Immature natural killer cell (primary cell): ENCODE measurements at regions not wholly inside any gene's neighbourhood (a gene's known extent, or its start where the extent isn't known, plus 50 kb on each side); places are given as distances from the start of the nearest gene placed in this dataset.

ENCODE experiments used
- DNase-seq, 3 donors: peaks; one replicate each; pipeline ENCODE4 v3.0.0; 2022; ENCODE audit warnings: mixed read lengths in 1 of 3
- H3K27ac Mint-ChIP-seq, 6 donors: one replicate each; pipeline ENCODE4 v1.8.0; 2020; ENCODE audit warnings: mixed read lengths in 6 of 6, mild to moderate bottlenecking in 5 of 6, inconsistent platforms in 4 of 6, moderate library complexity in 3 of 6
- H3K27me3 Mint-ChIP-seq, 3 donors: one replicate each; pipeline ENCODE4 v1.8.0; 2020 to 2021; ENCODE audit warnings: low read depth in 3 of 3, mild to moderate bottlenecking in 3 of 3, mixed read lengths in 3 of 3, moderate library complexity in 3 of 3, inconsistent platforms in 1 of 3
- H3K36me3 Mint-ChIP-seq, 3 donors: one replicate each; pipeline ENCODE4 v1.8.0; 2020; ENCODE audit warnings: mixed read lengths in 3 of 3, inconsistent platforms in 2 of 3, mild to moderate bottlenecking in 2 of 3
- H3K4me1 Mint-ChIP-seq, 2 donors: one replicate each; pipeline ENCODE4 v1.8.0; 2020; ENCODE audit warnings: inconsistent platforms in 2 of 2, mild to moderate bottlenecking in 2 of 2, mixed read lengths in 2 of 2, moderate library complexity in 1 of 2
- H3K4me3 Mint-ChIP-seq, 5 donors: one replicate each; pipeline ENCODE4 v1.8.0; 2020; ENCODE audit warnings: mild to moderate bottlenecking in 5 of 5, mixed read lengths in 5 of 5, inconsistent platforms in 3 of 5, moderate library complexity in 3 of 5
- H3K9me3 Mint-ChIP-seq, 6 donors: one replicate each; pipeline ENCODE4 v1.8.0; 2020; ENCODE audit warnings: mild to moderate bottlenecking in 6 of 6, mixed read lengths in 6 of 6, inconsistent platforms in 4 of 6, moderate library complexity in 3 of 6

GRCh38 chr7:110326966-110327365, 764.0 kb upstream of the LRRN3 start:
- no peaks in the 10 kb centered on the region for H3K36me3 Mint-ChIP-seq
- no peak for DNase-seq
- no peak overlapping the region for H3K4me3 Mint-ChIP-seq
- H3K4me1 Mint-ChIP-seq, result no peaks in the 10 kb centered on the region
- no peak overlapping the region for H3K27ac Mint-ChIP-seq
- H3K9me3 Mint-ChIP-seq, result peaks cover 15 to 54% (median 25%) of the 10 kb centered on the region in 6 donors
- peaks cover 0 to 1% (median 0%) of the 10 kb centered on the region in 3 donors for H3K27me3 Mint-ChIP-seq

- Mint-ChIP-seq H3K4me1 (no peaks in the 10 kb centered on the region), H3K27me3 (no peaks in the 10 kb centered on the region)
These were observed 754.5 kb upstream of the LRRN3 start for GRCh38 chr7:110336423-110336822.

GRCh38 chr7:110337646-110338045, 753.3 kb upstream of the LRRN3 start:
- Mint-ChIP-seq H3K4me3 (no peak overlapping the region), H3K36me3 (no peaks in the 10 kb centered on the region), H3K27ac (no peak overlapping the region), H3K4me1 (no peaks in the 10 kb centered on the region), H3K9me3 (peaks cover 11 to 40% (median 15%) of the 10 kb centered on the region in 6 donors), H3K27me3 (no peaks in the 10 kb centered on the region)
- no peak for DNase-seq

More at GRCh38 chr7:110336423-110336822, 754.5 kb upstream of the LRRN3 start:
- H3K4me3 Mint-ChIP-seq, result no peak overlapping the region
- DNase-seq, result no peak
- no peaks in the 10 kb centered on the region for H3K36me3 Mint-ChIP-seq
- H3K9me3 Mint-ChIP-seq, result peaks cover 11 to 40% (median 15%) of the 10 kb centered on the region in 6 donors
- H3K27ac Mint-ChIP-seq, result no peak overlapping the region

- Mint-ChIP-seq H3K27ac (no peak overlapping the region), H3K36me3 (no peaks in the 10 kb centered on the region)
These were observed 743.8 kb upstream of the LRRN3 start for GRCh38 chr7:110347081-110347480.

GRCh38 chr7:110356438-110356837, 734.5 kb upstream of the LRRN3 start:
- H3K4me3 Mint-ChIP-seq, result no peak overlapping the region
- H3K4me1 Mint-ChIP-seq, result no peaks in the 10 kb centered on the region
- DNase-seq, result no peak
- peaks cover 0 to 3% (median 0%) of the 10 kb centered on the region in 3 donors for H3K27me3 Mint-ChIP-seq
- H3K36me3 Mint-ChIP-seq, result no peaks in the 10 kb centered on the region
- H3K27ac Mint-ChIP-seq, result no peak overlapping the region
- peaks cover 12 to 60% (median 31%) of the 10 kb centered on the region in 6 donors for H3K9me3 Mint-ChIP-seq

More at GRCh38 chr7:110347081-110347480, 743.8 kb upstream of the LRRN3 start:
- H3K27me3 Mint-ChIP-seq, result no peaks in the 10 kb centered on the region
- peaks cover 4 to 21% (median 13%) of the 10 kb centered on the region in 6 donors for H3K9me3 Mint-ChIP-seq
- no peaks in the 10 kb centered on the region for H3K4me1 Mint-ChIP-seq
- no peak overlapping the region for H3K4me3 Mint-ChIP-seq
- DNase-seq, result no peak

- peaks cover 0 to 3% (median 0%) of the 10 kb centered on the region in 3 donors for H3K27me3 Mint-ChIP-seq
- H3K27ac Mint-ChIP-seq, result no peak overlapping the region
- H3K9me3 Mint-ChIP-seq, result peaks cover 8 to 44% (median 30%) of the 10 kb centered on the region in 6 donors
- no peak for DNase-seq
- no peak overlapping the region for H3K4me3 Mint-ChIP-seq
- no peaks in the 10 kb centered on the region for H3K4me1 Mint-ChIP-seq
- H3K36me3 Mint-ChIP-seq, result no peaks in the 10 kb centered on the region
These were observed 732.9 kb upstream of the LRRN3 start for GRCh38 chr7:110358028-110358427.

- Mint-ChIP-seq H3K27ac (no peak overlapping the region), H3K4me1 (no peaks in the 10 kb centered on the region), H3K4me3 (no peak overlapping the region), H3K36me3 (no peaks in the 10 kb centered on the region), H3K27me3 (no peaks in the 10 kb centered on the region), H3K9me3 (peaks cover 4 to 23% (median 13%) of the 10 kb centered on the region in 6 donors)
- no peak for DNase-seq
These were observed 719.2 kb upstream of the LRRN3 start for GRCh38 chr7:110371709-110372108.

GRCh38 chr7:110372685-110373084, 718.2 kb upstream of the LRRN3 start:
- no peaks in the 10 kb centered on the region for H3K4me1 Mint-ChIP-seq
- H3K4me3 Mint-ChIP-seq, result no peak overlapping the region
- no peak overlapping the region for H3K27ac Mint-ChIP-seq
- H3K36me3 Mint-ChIP-seq, result no peaks in the 10 kb centered on the region
- H3K9me3 Mint-ChIP-seq, result peaks cover 6 to 27% (median 14%) of the 10 kb centered on the region in 6 donors
- no peak for DNase-seq
- no peaks in the 10 kb centered on the region for H3K27me3 Mint-ChIP-seq

GRCh38 chr7:110373416-110373815, 717.5 kb upstream of the LRRN3 start:
- Mint-ChIP-seq H3K36me3 (no peaks in the 10 kb centered on the region), H3K4me1 (no peaks in the 10 kb centered on the region), H3K9me3 (peaks cover 4 to 30% (median 17%) of the 10 kb centered on the region in 6 donors), H3K27me3 (no peaks in the 10 kb centered on the region), H3K27ac (no peak overlapping the region), H3K4me3 (no peak overlapping the region)
- DNase-seq, result no peak

GRCh38 chr7:110373859-110374258, 717.1 kb upstream of the LRRN3 start:
- no peaks in the 10 kb centered on the region for H3K36me3 Mint-ChIP-seq
- no peak overlapping the region for H3K4me3 Mint-ChIP-seq
- H3K4me1 Mint-ChIP-seq, result no peaks in the 10 kb centered on the region
- H3K27me3 Mint-ChIP-seq, result no peaks in the 10 kb centered on the region
- no peak for DNase-seq
- H3K9me3 Mint-ChIP-seq, result peaks cover 4 to 30% (median 17%) of the 10 kb centered on the region in 6 donors
- no peak overlapping the region for H3K27ac Mint-ChIP-seq

GRCh38 chr7:110375068-110375467, 715.9 kb upstream of the LRRN3 start:
- Mint-ChIP-seq H3K27ac (no peak overlapping the region), H3K4me3 (no peak overlapping the region), H3K27me3 (no peaks in the 10 kb centered on the region), H3K36me3 (no peaks in the 10 kb centered on the region), H3K4me1 (no peaks in the 10 kb centered on the region), H3K9me3 (peaks cover 6 to 29% (median 15%) of the 10 kb centered on the region in 6 donors)
- no peak for DNase-seq

- DNase-seq, result no peak
- H3K27me3 Mint-ChIP-seq, result peaks cover 0 to 2% (median 0%) of the 10 kb centered on the region in 3 donors
- peaks cover 10 to 64% (median 15%) of the 10 kb centered on the region in 6 donors for H3K9me3 Mint-ChIP-seq
- H3K4me1 Mint-ChIP-seq, result no peaks in the 10 kb centered on the region
- no peak overlapping the region for H3K27ac Mint-ChIP-seq
- no peaks in the 10 kb centered on the region for H3K36me3 Mint-ChIP-seq
- no peak overlapping the region for H3K4me3 Mint-ChIP-seq
These were observed 708.2 kb upstream of the LRRN3 start for GRCh38 chr7:110382736-110383135.

- no peaks in the 10 kb centered on the region for H3K36me3 Mint-ChIP-seq
- peaks cover 0 to 2% (median 0%) of the 10 kb centered on the region in 3 donors for H3K27me3 Mint-ChIP-seq
- H3K4me3 Mint-ChIP-seq, result no peak overlapping the region
- no peak overlapping the region for H3K27ac Mint-ChIP-seq
- peaks cover 10 to 60% (median 14%) of the 10 kb centered on the region in 6 donors for H3K9me3 Mint-ChIP-seq
- no peaks in the 10 kb centered on the region for H3K4me1 Mint-ChIP-seq
- no peak for DNase-seq
These were observed 704.9 kb upstream of the LRRN3 start for GRCh38 chr7:110386006-110386405.

GRCh38 chr7:110386913-110387312, 704.0 kb upstream of the LRRN3 start:
- DNase-seq, result no peak
- Mint-ChIP-seq H3K27ac (no peak overlapping the region), H3K36me3 (no peaks in the 10 kb centered on the region), H3K4me1 (no peaks in the 10 kb centered on the region), H3K4me3 (no peak overlapping the region), H3K27me3 (peaks cover 0 to 1% (median 0%) of the 10 kb centered on the region in 3 donors), H3K9me3 (peaks cover 12 to 59% (median 14%) of the 10 kb centered on the region in 6 donors)

- no peaks in the 10 kb centered on the region for H3K4me1 Mint-ChIP-seq
- H3K27ac Mint-ChIP-seq, result no peak overlapping the region
- H3K9me3 Mint-ChIP-seq, result peaks cover 13 to 57% (median 15%) of the 10 kb centered on the region in 6 donors
- no peak for DNase-seq
- H3K4me3 Mint-ChIP-seq, result no peak overlapping the region
- no peaks in the 10 kb centered on the region for H3K27me3 Mint-ChIP-seq
- H3K36me3 Mint-ChIP-seq, result no peaks in the 10 kb centered on the region
These were observed 703.2 kb upstream of the LRRN3 start for GRCh38 chr7:110387689-110388088.
